NT2/D1 (cell line): ENCODE measurements at regions not wholly inside any gene's neighbourhood (a gene's known extent, or its start where the extent isn't known, plus 50 kb on each side); places are given as distances from the start of the nearest gene placed in this dataset.

Source experiments
- SUZ12 ChIP-seq: IDR thresholded peaks from 2 replicates; pipeline ENCODE4 v1.6.1; 2011; ENCODE audit not compliant: insufficient read length, insufficient read depth; ENCODE audit errors: extremely low read depth
- ZNF274 ChIP-seq: IDR thresholded peaks from 2 replicates; pipeline ENCODE4 v1.6.1; 2011; ENCODE audit warnings: mild to moderate bottlenecking, low read depth, low read length

DNA sequence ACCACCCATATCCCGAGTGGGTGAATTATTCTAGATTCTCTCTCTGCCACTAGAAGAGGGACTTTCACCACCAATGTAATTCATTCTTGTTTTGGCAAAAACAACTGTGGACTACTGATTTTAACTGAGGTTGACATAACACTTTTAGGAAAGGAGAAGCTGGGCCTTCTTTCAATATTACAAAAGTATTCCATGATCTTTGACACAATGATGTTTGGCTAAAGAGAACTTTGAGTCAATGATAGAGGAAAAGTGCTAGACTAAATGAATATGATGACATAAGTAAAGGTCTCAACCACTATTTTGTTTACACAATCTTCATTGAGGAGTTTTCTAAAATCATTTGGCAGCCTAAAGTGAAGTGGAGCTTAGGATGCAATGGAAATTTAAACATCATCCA is 336.9 kb upstream of the PDE4D start:
- no peak for TF ChIP-seq ZNF274
- no peak for TF ChIP-seq SUZ12
